Stomach smooth muscle (tissue), 2 donors: ENCODE measurements at regions not wholly inside any gene's neighbourhood (a gene's known extent, or its start where the extent isn't known, plus 50 kb on each side); places are given as distances from the start of the nearest gene placed in this dataset.
"Not testable (repeated sequence)": the region's sequence is repeated elsewhere in the genome, so short reads cannot be mapped to it uniquely, and the experiment has no call there.

ENCODE experiments used
- H3K27ac ChIP-seq: one replicate; pipeline ENCODE4 v1.7.0; 2013; ENCODE audit warnings: mild to moderate bottlenecking, low read length, inconsistent platforms
- H3K27me3 ChIP-seq, 2 donors: one replicate each; pipeline ENCODE4 v1.7.0; 2013; ENCODE audit warnings: low read length in 2 of 2; ENCODE audit not compliant: insufficient read depth in 2 of 2, control insufficient read depth in 1 of 2
- H3K36me3 ChIP-seq, 2 donors: one replicate each; pipeline ENCODE4 v1.7.0; 2013; ENCODE audit warnings: low read length in 2 of 2; ENCODE audit not compliant: control insufficient read depth in 2 of 2, insufficient read depth in 2 of 2
- H3K4me1 ChIP-seq: one replicate; pipeline ENCODE4 v1.7.0; 2013; ENCODE audit warnings: low read length; ENCODE audit not compliant: control insufficient read depth, insufficient read depth
- H3K4me3 ChIP-seq, 2 donors: one replicate each; pipeline ENCODE4 v1.7.0; 2013; ENCODE audit warnings: low read length in 2 of 2
- H3K9ac ChIP-seq, 2 donors: one replicate each; pipeline ENCODE4 v1.7.0; 2013; ENCODE audit warnings: low read length in 2 of 2, mild to moderate bottlenecking in 1 of 2
- H3K9me3 ChIP-seq, 2 donors: one replicate each; pipeline ENCODE4 v1.7.0; 2013; ENCODE audit warnings: low read length in 2 of 2; ENCODE audit not compliant: control insufficient read depth in 2 of 2
- donor health status: healthy.
- donor health status: Pancreatic carcinoma.

GRCh38 chr6:51302431-51302830 is 483.8 kb downstream of the TFAP2B start:
- H3K9me3 ChIP-seq = no peaks in the 10 kb centered on the region
- H3K9ac ChIP-seq = no peak overlapping the region
- H3K4me1 ChIP-seq = no peaks in the 10 kb centered on the region
- H3K36me3 ChIP-seq = no peaks in the 10 kb centered on the region
- no peak overlapping the region for H3K4me3 ChIP-seq
- H3K27me3 ChIP-seq = no peaks in the 10 kb centered on the region
- no peak overlapping the region for H3K27ac ChIP-seq

DNA sequence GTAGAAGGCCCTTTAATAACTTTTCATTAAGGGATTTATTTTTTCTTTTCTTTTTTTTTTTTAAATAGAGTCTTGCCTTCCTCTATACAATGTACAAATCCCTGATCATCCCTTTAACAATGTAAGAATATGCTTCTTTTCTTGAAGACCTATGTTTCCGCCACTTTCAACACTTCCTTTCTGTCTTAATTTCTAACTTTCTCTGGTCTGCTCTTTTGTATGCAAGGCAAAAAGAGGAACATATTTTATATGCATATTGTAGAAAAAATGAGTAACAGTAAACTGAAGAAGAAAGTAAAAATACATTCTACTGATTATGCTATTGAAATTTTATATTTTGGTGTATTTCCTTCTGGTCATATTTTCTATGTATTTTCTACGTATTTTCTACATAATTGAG is 484.7 kb downstream of the TFAP2B start:
- Histone ChIP-seq H3K4me3 (no peak overlapping the region), H3K36me3 (no peaks in the 10 kb centered on the region), H3K27ac (no peak overlapping the region), H3K4me1 (no peaks in the 10 kb centered on the region), H3K27me3 (no peaks in the 10 kb centered on the region), H3K9me3 (no peaks in the 10 kb centered on the region), H3K9ac (no peak overlapping the region)

DNA sequence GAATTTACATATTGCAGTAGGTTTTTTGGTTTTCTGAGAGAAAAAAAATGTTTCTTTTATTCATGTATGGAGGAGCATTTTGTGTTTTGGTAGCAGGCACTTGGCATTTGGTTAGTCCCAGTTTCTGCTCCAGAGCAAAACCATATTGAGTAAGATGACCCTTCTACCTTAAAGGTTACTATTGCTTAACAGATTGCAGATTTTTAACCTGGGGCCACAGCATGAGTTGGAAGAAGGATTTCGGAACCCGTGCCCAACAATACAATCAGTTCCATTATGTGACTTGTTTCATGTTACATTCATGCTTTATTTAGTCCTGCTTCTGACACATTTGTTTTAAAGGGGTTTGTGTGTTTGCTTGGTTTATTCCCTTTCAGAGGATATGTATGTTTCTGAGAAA is 496.3 kb downstream of the TFAP2B start:
- no peaks in the 10 kb centered on the region for H3K36me3 ChIP-seq
- H3K4me3 ChIP-seq = no peak overlapping the region
- no peaks in the 10 kb centered on the region for H3K9me3 ChIP-seq
- no peaks in the 10 kb centered on the region for H3K4me1 ChIP-seq
- H3K27me3 ChIP-seq = no peaks in the 10 kb centered on the region
- no peak overlapping the region for H3K9ac ChIP-seq
- no peak overlapping the region for H3K27ac ChIP-seq

GRCh38 chr6:51318674-51319073 is 500.0 kb downstream of the TFAP2B start:
- Histone ChIP-seq H3K4me3 (no peak overlapping the region), H3K36me3 (no peaks in the 10 kb centered on the region), H3K9me3 (no peaks in the 10 kb centered on the region), H3K27me3 (no peaks in the 10 kb centered on the region), H3K27ac (no peak overlapping the region), H3K9ac (no peak overlapping the region), H3K4me1 (no peaks in the 10 kb centered on the region)

- H3K4me1 ChIP-seq, H3K9ac ChIP-seq, H3K9me3 ChIP-seq, H3K27me3 ChIP-seq, H3K36me3 ChIP-seq, H3K4me3 ChIP-seq, H3K27ac ChIP-seq: not testable (repeated sequence)
Measured at GRCh38 chr6:51321477-51321876, 502.8 kb downstream of the TFAP2B start.

- Histone ChIP-seq H3K27ac (no peak overlapping the region), H3K36me3 (no peaks in the 10 kb centered on the region), H3K9ac (no peak overlapping the region), H3K4me1 (no peaks in the 10 kb centered on the region), H3K27me3 (no peaks in the 10 kb centered on the region), H3K4me3 (no peak overlapping the region), H3K9me3 (no peaks in the 10 kb centered on the region)
Measured at GRCh38 chr6:51322505-51322904, 503.8 kb downstream of the TFAP2B start.

DNA sequence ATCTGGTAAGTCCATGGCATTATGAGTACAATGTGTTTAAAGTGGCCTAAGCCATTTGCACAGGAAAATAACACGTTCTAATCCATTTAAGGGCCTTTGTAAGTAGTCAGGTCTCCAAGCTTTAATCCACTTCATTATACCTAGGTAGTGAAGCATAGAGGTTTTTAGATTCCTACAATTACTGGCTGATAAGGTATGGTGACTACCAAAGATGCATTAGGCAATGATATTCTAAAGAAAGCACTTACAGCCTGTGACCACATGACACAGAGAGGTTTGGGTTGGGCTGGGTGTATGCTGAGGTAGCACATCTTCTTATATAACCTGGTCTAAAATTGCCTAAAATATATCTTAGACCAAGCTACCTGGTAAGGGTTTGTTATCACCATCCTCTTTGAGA is 504.4 kb downstream of the TFAP2B start:
- no peak overlapping the region for H3K4me3 ChIP-seq
- no peak overlapping the region for H3K27ac ChIP-seq
- no peak overlapping the region for H3K9ac ChIP-seq
- H3K4me1 ChIP-seq = no peaks in the 10 kb centered on the region
- no peaks in the 10 kb centered on the region for H3K36me3 ChIP-seq
- H3K9me3 ChIP-seq = no peaks in the 10 kb centered on the region
- no peaks in the 10 kb centered on the region for H3K27me3 ChIP-seq

DNA sequence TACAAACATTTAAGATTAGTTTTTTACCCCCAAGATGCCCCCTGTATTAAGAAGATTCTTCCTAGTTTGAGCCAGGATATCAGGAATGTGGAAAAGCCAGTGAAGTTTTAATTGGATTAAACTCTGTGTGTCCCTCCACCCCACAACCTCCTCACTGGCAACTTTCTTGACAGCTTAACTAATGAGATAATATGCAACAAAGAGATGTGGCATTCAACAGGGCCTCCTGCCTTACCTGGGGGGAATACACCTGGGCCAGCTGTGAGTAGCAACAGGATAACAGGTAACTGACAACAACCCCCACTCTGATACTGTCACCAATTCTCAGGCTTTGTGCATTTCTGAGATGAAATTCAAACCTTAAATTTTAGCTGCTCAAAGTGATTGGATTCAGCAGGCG is 512.3 kb downstream of the TFAP2B start:
- no peak overlapping the region for H3K9ac ChIP-seq
- H3K36me3 ChIP-seq = no peaks in the 10 kb centered on the region
- no peaks in the 10 kb centered on the region for H3K9me3 ChIP-seq
- no peaks in the 10 kb centered on the region for H3K4me1 ChIP-seq
- H3K4me3 ChIP-seq = no peak overlapping the region
- no peaks in the 10 kb centered on the region for H3K27me3 ChIP-seq
- H3K27ac ChIP-seq = no peak overlapping the region

DNA sequence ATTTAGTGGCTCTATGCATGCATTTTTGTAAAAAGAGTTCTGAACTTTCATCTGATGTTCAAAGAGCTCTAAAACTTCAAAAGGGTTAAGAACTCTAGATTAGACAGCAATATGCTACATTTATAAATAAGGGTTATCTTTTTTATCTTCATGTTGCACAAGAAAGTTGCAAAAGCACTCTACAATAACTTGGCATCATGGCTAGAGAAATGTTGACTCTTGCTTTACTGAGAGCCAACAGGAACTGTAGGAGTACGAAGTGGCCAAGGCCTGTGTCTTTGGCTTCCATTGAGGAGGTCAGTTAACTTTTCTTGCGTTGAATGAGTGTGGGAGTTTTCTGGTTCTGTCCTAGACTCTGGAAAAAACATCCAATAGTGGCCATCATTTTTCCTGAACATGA is 516.9 kb downstream of the TFAP2B start:
- H3K27ac ChIP-seq = no peak overlapping the region
- H3K36me3 ChIP-seq = no peaks in the 10 kb centered on the region
- H3K9ac ChIP-seq = no peak overlapping the region
- H3K4me1 ChIP-seq = no peaks in the 10 kb centered on the region
- no peak overlapping the region for H3K4me3 ChIP-seq
- H3K27me3 ChIP-seq = no peaks in the 10 kb centered on the region
- no peaks in the 10 kb centered on the region for H3K9me3 ChIP-seq

DNA sequence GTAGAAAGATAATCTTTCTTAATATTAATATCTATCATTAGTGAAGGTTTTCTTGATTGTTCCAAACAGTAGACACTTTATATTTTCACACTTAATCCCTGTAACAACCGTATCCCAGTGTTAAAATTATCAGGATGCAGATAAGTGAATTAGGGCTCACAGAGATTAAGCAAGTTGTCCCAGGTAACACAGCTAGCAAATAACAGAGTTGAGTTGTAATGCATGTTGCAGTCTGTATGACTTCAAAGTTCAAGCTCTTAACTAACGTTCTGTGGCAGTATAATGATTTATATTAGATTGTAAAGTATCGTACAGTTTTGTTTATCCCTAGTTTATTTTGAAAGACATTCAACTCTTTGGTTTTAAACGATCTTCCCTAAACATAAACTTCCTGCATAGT is 517.5 kb downstream of the TFAP2B start:
- H3K27ac ChIP-seq = no peak overlapping the region
- H3K27me3 ChIP-seq = no peaks in the 10 kb centered on the region
- H3K9me3 ChIP-seq = no peaks in the 10 kb centered on the region
- no peak overlapping the region for H3K4me3 ChIP-seq
- no peak overlapping the region for H3K9ac ChIP-seq
- no peaks in the 10 kb centered on the region for H3K4me1 ChIP-seq
- no peaks in the 10 kb centered on the region for H3K36me3 ChIP-seq

DNA sequence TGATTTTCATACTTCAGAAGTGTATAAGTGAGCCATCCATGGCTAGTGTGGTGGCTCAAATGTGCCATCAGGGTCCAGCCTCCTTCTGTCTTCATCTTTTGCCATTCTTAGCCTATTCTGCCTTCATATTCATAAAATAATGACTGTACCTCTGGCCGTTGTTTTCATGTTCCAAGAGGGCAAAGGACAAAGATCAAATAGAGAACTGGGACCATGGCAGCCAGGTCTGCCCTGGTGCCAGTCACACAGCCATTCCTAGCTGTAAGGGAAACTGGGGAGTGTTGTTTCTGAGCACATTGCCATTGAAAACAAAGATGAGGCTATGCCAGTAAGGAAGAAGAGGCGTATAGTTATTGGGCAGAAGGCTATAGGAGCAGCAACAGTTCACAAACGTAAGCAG is 518.6 kb downstream of the TFAP2B start:
- Histone ChIP-seq H3K27me3 (no peaks in the 10 kb centered on the region), H3K4me1 (no peaks in the 10 kb centered on the region), H3K9ac (no peak overlapping the region), H3K4me3 (no peak overlapping the region), H3K9me3 (no peaks in the 10 kb centered on the region), H3K36me3 (no peaks in the 10 kb centered on the region), H3K27ac (no peak overlapping the region)

- no peaks in the 10 kb centered on the region for H3K36me3 ChIP-seq
- H3K9ac ChIP-seq = no peak overlapping the region
- no peak overlapping the region for H3K27ac ChIP-seq
- H3K9me3 ChIP-seq = no peaks in the 10 kb centered on the region
- H3K4me3 ChIP-seq = no peak overlapping the region
- H3K4me1 ChIP-seq = no peaks in the 10 kb centered on the region
- H3K27me3 ChIP-seq = no peaks in the 10 kb centered on the region
Measured at GRCh38 chr6:51339108-51339507, 520.4 kb downstream of the TFAP2B start.
